Inferior parietal cortex (tissue), 1 donor: ENCODE measurements at regions not wholly inside any gene's neighbourhood (a gene's known extent, or its start where the extent isn't known, plus 50 kb on each side); places are given as distances from the start of the nearest gene placed in this dataset.
"Not testable (repeated sequence)": the region's sequence is repeated elsewhere in the genome, so short reads cannot be mapped to it uniquely, and the experiment has no call there.

Experiments
- DNase-seq: peaks from one replicate; pipeline ENCODE4 v3.0.0-alpha.2; 2016; ENCODE audit errors: extremely low spot score

GRCh38 chr3:167106456-167106855, 273.6 kb downstream of the ZBBX start:
- DNase-seq, result no peak

- DNase-seq, result no peak
These were observed 278.0 kb downstream of the ZBBX start for GRCh38 chr3:167102071-167102470.

- no peak for DNase-seq
These were observed 279.4 kb downstream of the ZBBX start for GRCh38 chr3:167100651-167101050.

- DNase-seq, result no peak
These were observed 279.9 kb downstream of the ZBBX start for GRCh38 chr3:167100200-167100599.

GRCh38 chr3:167095976-167096375, 284.1 kb downstream of the ZBBX start:
- no peak for DNase-seq

- DNase-seq, result no peak
These were observed 285.5 kb downstream of the ZBBX start for GRCh38 chr3:167094632-167095031.

GRCh38 chr3:167091226-167091625, 288.9 kb downstream of the ZBBX start:
- DNase-seq, result no peak

GRCh38 chr3:167084545-167084944, 295.6 kb downstream of the ZBBX start:
- DNase-seq, result no peak

- DNase-seq, result no peak
These were observed 302.0 kb downstream of the ZBBX start for GRCh38 chr3:167078070-167078622.

GRCh38 chr3:167067787-167068161, 312.3 kb downstream of the ZBBX start:
- DNase-seq, result no peak

- DNase-seq, result no peak
These were observed 312.9 kb downstream of the ZBBX start for GRCh38 chr3:167066977-167067786.

- no peak for DNase-seq
These were observed 322.5 kb downstream of the ZBBX start for GRCh38 chr3:167057581-167057980.

- no peak for DNase-seq
These were observed 325.2 kb downstream of the ZBBX start for GRCh38 chr3:167054926-167055325.

GRCh38 chr3:167051421-167051820, 328.7 kb downstream of the ZBBX start:
- no peak for DNase-seq

- no peak for DNase-seq
These were observed 346.2 kb downstream of the ZBBX start for GRCh38 chr3:167033866-167034265.

GRCh38 chr3:167032267-167032876, 347.7 kb downstream of the ZBBX start:
- DNase-seq, result peak; percentile 59

- no peak for DNase-seq
These were observed 348.6 kb downstream of the ZBBX start for GRCh38 chr3:167031364-167032049.

GRCh38 chr3:167030082-167030725, 349.9 kb downstream of the ZBBX start:
- no peak for DNase-seq

GRCh38 chr3:167019503-167019902, 360.6 kb downstream of the ZBBX start:
- not testable (repeated sequence) for DNase-seq

GRCh38 chr3:167018591-167019111, 361.4 kb downstream of the ZBBX start:
- DNase-seq, result not testable (repeated sequence)

- DNase-seq, result no peak
These were observed 367.4 kb downstream of the ZBBX start for GRCh38 chr3:167012691-167013090.

GRCh38 chr3:167008791-167009190, 371.3 kb downstream of the ZBBX start:
- no peak for DNase-seq
